Endothelial cell of umbilical vein (primary cell): ENCODE measurements at regions not wholly inside any gene's neighbourhood (a gene's known extent, or its start where the extent isn't known, plus 50 kb on each side); places are given as distances from the start of the nearest gene placed in this dataset.
A peak's percentile ranks its signal among the peaks of the same experiment; 100 is the strongest.

Experiments
- BruUV-seq: library from RNA; stranded (reverse); fragments of 400-500 nt; replicated peaks from 2 replicates; lab custom pipeline; 2021; lab: Mats Ljungman, UMichigan
- CTCF ChIA-PET: fragments of 300-600, 350-600 bp; sonication (Branson Sonifier 250); formaldehyde crosslinking; loops from one replicate; lab custom pipeline; 2021; ENCODE audit warnings: antibody characterized with exemption, inconsistent platforms; lab: Charles Lee
- POLR2A ChIA-PET: fragments of 300-600, 350-600 bp; sonication (Branson Sonifier 250); formaldehyde crosslinking; loops from one replicate; lab custom pipeline; 2021; ENCODE audit warnings: antibody characterized with exemption, inconsistent platforms; lab: Charles Lee
- DNase-seq: peaks from one replicate; pipeline ENCODE4 v3.0.0-alpha.2; 2011; ENCODE audit warnings: low read depth, low spot score
- FAIRE-seq: peaks from 2 replicates; lab custom pipeline; 2011; peaks lifted over from hg19 to GRCh38; lab: Jason Lieb, UNC
- H2AFZ ChIP-seq: 2 replicates; pipeline ENCODE4 v1.6.0; 2012; ENCODE audit warnings: low read depth, low read length, control low read depth, inconsistent platforms
- H3K27ac ChIP-seq: 2 replicates; pipeline ENCODE4 v1.5.1; 2011; ENCODE audit warnings: low read depth, mild to moderate bottlenecking, control low read depth, low read length, moderate library complexity; ENCODE audit not compliant: insufficient read depth
- H3K27me3 ChIP-seq, 2 experiments: 2 replicates each; pipeline versions ENCODE4 v1.6.0 to v1.6.1; 2011; ENCODE audit warnings: low read length in 2 of 2, mixed read lengths in 1 of 2; ENCODE audit not compliant: control insufficient read depth in 2 of 2, insufficient read depth in 2 of 2
- H3K36me3 ChIP-seq, 2 experiments: 2 replicates in 1 of 2; 3 replicates in 1 of 2; pipeline ENCODE4 v1.5.1; 2011; ENCODE audit warnings: low read length in 2 of 2, mild to moderate bottlenecking in 1 of 2, moderate library complexity in 1 of 2; ENCODE audit not compliant: control insufficient read depth in 2 of 2, insufficient read depth in 2 of 2; ENCODE audit errors: extremely low read depth in 1 of 2
- H3K4me1 ChIP-seq: 3 replicates; pipeline ENCODE4 v1.5.1; 2011; ENCODE audit warnings: mild to moderate bottlenecking, low read length; ENCODE audit not compliant: control insufficient read depth, insufficient read depth; ENCODE audit errors: extremely low read depth
- H3K4me2 ChIP-seq: 2 replicates; pipeline ENCODE4 v1.6.1; 2011; ENCODE audit warnings: low read length, control low read depth, mixed read lengths; ENCODE audit not compliant: insufficient read depth
- H3K4me3 ChIP-seq, 3 experiments: fragments of 200-600 bp in 1 of 3; sonication (generic), shearing (Covaris generic) in 1 of 3; replicated peaks in 1 of 3; 2 replicates each; pipeline ENCODE4 v1.5.1; 2011 to 2016; ENCODE audit warnings: control low read depth in 3 of 3, low read length in 3 of 3, mild to moderate bottlenecking in 2 of 3, inconsistent platforms in 1 of 3, low read depth in 1 of 3, moderate library complexity in 1 of 3; ENCODE audit not compliant: insufficient read depth in 1 of 3
- H3K79me2 ChIP-seq: 2 replicates; pipeline ENCODE4 v1.6.0; 2012; ENCODE audit warnings: low read length, inconsistent platforms; ENCODE audit not compliant: control insufficient read depth, insufficient read depth
- H3K9ac ChIP-seq: replicated peaks from 2 replicates; pipeline ENCODE3; 2011; ENCODE audit warnings: low read length, control low read depth; ENCODE audit not compliant: insufficient read depth; ENCODE audit errors: extremely low read depth
- H3K9me1 ChIP-seq: replicated peaks from 3 replicates; pipeline ENCODE4 v1.6.0; 2011; ENCODE audit warnings: mild to moderate bottlenecking, low read length; ENCODE audit not compliant: control insufficient read depth, insufficient read depth; ENCODE audit errors: extremely low read depth
- H3K9me3 ChIP-seq: replicated peaks from 2 replicates; pipeline ENCODE4 v1.5.1; 2012; ENCODE audit warnings: low read length, inconsistent platforms; ENCODE audit not compliant: control insufficient read depth, insufficient read depth
- H4K20me1 ChIP-seq: replicated peaks from 2 replicates; pipeline ENCODE3; 2011; ENCODE audit warnings: mild to moderate bottlenecking, low read length; ENCODE audit not compliant: control insufficient read depth, insufficient read depth; ENCODE audit errors: extremely low read depth
- EZH2 ChIP-seq: IDR thresholded peaks from 2 replicates; pipeline ENCODE4 v1.6.1; 2012; ENCODE audit warnings: borderline replicate concordance, low read depth, mild to moderate bottlenecking, moderate library complexity, low read length, inconsistent platforms; ENCODE audit not compliant: severe bottlenecking
- FOS ChIP-seq: IDR thresholded peaks from 2 replicates; pipeline ENCODE4 v1.6.1; 2011; ENCODE audit warnings: mild to moderate bottlenecking, low read length, moderate library complexity, borderline replicate concordance; ENCODE audit not compliant: insufficient read depth
- GATA2 ChIP-seq: IDR thresholded peaks from 2 replicates; pipeline ENCODE4 v1.7.0; 2011; ENCODE audit warnings: low read depth, mild to moderate bottlenecking, moderate library complexity, mixed read lengths, low read length; ENCODE audit not compliant: insufficient read length, insufficient read depth
- JUN ChIP-seq: IDR thresholded peaks from 2 replicates; pipeline ENCODE4 v1.6.1; 2011; ENCODE audit warnings: borderline replicate concordance, low read depth; ENCODE audit not compliant: insufficient read length, insufficient read depth
- MYC ChIP-seq: IDR thresholded peaks from one replicate; pipeline ENCODE4 v1.6.1; 2011; ENCODE audit warnings: mild to moderate bottlenecking, low read depth, low read length
- POLR2A ChIP-seq: IDR thresholded peaks from 2 replicates; pipeline ENCODE4 v1.6.1; 2012; ENCODE audit warnings: low read depth, mild to moderate bottlenecking, control low read depth, low read length
- POLR2AphosphoS5 ChIP-seq: IDR thresholded peaks from 2 replicates; pipeline ENCODE4 v1.6.1; 2012; ENCODE audit warnings: low read depth, mild to moderate bottlenecking, control low read depth, low read length, moderate library complexity; ENCODE audit not compliant: insufficient read depth
- dilution Hi-C: fragments of 300-500 bp; cut with MboI; formaldehyde crosslinking; loops from one replicate; pipeline ENCODE4 v1.15.0; 2019; ENCODE audit warnings: low sequenced_read_pairs; ENCODE audit not compliant: extremely low pct_ligation_motif_present
- intact Hi-C: fragments of 100-400 bp; cut with micrococcal nuclease; formaldehyde crosslinking; loops from one replicate; pipeline ENCODE4 v1.10.0; 2022
- TF ChIP-seq, protein P1 (sequence below): IDR thresholded peaks from 2 replicates; pipeline ENCODE4 v1.6.1; 2011; ENCODE audit not compliant: insufficient read depth, insufficient read length
- TF ChIP-seq, protein P2 (sequence below), 2 donors: IDR thresholded peaks; 1 replicate in 1 of 2; 2 replicates in 1 of 2; pipeline ENCODE4 v1.5.1; 2011; ENCODE audit warnings: low read length in 2 of 2, mild to moderate bottlenecking in 2 of 2, moderate library complexity in 2 of 2, control low read depth in 1 of 2, inconsistent platforms in 1 of 2, low read depth in 1 of 2; ENCODE audit not compliant: insufficient read depth in 1 of 2; ENCODE audit errors: extremely low read depth in 1 of 2

DNA sequence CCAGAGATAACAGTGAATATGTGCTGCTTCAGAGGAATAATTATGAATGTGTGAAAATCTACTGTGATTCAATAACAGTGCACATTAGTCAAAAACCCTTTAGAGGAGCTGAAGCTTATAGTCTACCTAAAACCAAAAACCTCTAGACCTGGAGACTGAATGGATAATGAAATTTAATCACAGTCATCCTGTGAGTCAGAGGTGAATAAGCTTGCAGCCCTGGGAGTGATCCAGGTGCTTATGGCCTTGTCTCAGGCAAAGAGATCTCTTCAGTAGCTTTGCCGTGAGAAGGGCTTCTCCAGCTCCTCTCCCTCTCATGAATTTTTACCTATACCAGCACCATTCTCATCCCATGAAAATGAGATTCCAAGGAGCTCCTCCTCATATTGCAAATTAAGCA, 81.3 kb upstream of the RGS4 start:
- no peak overlapping the region for H3K27ac ChIP-seq
- DNase-seq (peak; percentile 21), FAIRE-seq (peak; percentile 33)
- no peak overlapping the region for H3K4me2 ChIP-seq
- H3K36me3 ChIP-seq: no peaks in the 10 kb centered on the region
- H3K9me3 ChIP-seq: no peaks in the 10 kb centered on the region
- H3K4me3 ChIP-seq: no peak overlapping the region
- no peak overlapping the region for H3K9ac ChIP-seq
- H3K9me1 ChIP-seq: no peaks in the 10 kb centered on the region
- no TSS peak for BruUV-seq
- ChIA-PET CTCF (interaction anchor here (0.7 to 2.1 kb wide), 4 partner anchors 9 to 188 kb away, joined by 3 to 7 read pairs (median 6); partner anchors contain the start of gene RGS4), POLR2A (interaction anchor here (0.6 kb wide), 1 partner anchor 108 kb away, joined by 3 read pairs; no protein-coding TSS in a partner anchor)
- no peaks in the 10 kb centered on the region for H4K20me1 ChIP-seq
- H3K27me3 ChIP-seq: no peaks in the 10 kb centered on the region
- no peaks in the 10 kb centered on the region for H3K79me2 ChIP-seq
- TF ChIP-seq GATA2 (peak; percentile 43), FOS (peak; percentile 51)
- TF ChIP-seq, protein P1, sequence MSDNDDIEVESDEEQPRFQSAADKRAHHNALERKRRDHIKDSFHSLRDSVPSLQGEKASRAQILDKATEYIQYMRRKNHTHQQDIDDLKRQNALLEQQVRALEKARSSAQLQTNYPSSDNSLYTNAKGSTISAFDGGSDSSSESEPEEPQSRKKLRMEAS: no peak
- dilution Hi-C loops (no loop called here), intact Hi-C loops (no loop called here)
- no peak overlapping the region for H2AFZ ChIP-seq
- peaks cover 27% of the 10 kb centered on the region for H3K4me1 ChIP-seq

DNA sequence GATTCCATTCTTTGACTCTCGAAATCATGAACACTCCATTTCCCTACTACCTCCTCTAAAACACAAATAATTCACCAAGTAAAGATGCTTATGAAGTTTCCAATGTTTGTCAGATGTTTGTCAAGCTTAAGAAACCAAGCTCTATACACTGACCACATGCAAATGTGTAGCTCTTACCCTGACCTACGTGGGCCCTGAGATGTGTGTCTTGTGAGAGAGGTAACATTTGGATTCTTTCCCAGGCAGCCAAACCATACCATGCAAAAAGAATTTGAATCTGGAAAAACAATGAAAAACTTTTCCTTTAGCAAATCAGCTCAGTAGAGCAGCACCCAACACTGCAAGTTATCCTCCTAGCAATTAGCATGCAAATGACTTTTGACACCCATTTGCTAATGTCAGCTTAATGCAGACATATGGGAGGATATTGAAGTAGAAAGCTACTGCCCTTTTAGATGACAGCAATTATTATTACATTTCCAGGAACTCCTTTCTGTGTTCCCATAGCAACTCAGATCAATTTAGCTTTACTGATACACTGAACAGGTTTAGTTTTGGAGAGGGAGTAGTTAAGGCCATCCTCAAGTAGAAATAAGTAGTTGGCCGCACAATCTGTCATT, 83.2 kb upstream of the RGS4 start:
- dilution Hi-C loops (no loop called here), intact Hi-C loops (loop anchor here (2.0 kb wide), 2 partner anchors 49 to 107 kb away; no protein-coding TSS in a partner anchor)
- Histone ChIP-seq H3K27me3 (no peaks in the 10 kb centered on the region), H3K36me3 (no peaks in the 10 kb centered on the region), H3K4me1 (peaks cover 27% of the 10 kb centered on the region), H3K9me3 (no peaks in the 10 kb centered on the region), H2AFZ (no peak overlapping the region), H3K27ac (peak overlapping the region; percentile 75), H3K9ac (no peak overlapping the region), H3K4me2 (no peak overlapping the region), H3K79me2 (no peaks in the 10 kb centered on the region), H3K9me1 (no peaks in the 10 kb centered on the region), H4K20me1 (no peaks in the 10 kb centered on the region), H3K4me3 (no peak overlapping the region)
- DNase-seq (no peak), FAIRE-seq (no peak)
- TF ChIP-seq, protein P2, sequence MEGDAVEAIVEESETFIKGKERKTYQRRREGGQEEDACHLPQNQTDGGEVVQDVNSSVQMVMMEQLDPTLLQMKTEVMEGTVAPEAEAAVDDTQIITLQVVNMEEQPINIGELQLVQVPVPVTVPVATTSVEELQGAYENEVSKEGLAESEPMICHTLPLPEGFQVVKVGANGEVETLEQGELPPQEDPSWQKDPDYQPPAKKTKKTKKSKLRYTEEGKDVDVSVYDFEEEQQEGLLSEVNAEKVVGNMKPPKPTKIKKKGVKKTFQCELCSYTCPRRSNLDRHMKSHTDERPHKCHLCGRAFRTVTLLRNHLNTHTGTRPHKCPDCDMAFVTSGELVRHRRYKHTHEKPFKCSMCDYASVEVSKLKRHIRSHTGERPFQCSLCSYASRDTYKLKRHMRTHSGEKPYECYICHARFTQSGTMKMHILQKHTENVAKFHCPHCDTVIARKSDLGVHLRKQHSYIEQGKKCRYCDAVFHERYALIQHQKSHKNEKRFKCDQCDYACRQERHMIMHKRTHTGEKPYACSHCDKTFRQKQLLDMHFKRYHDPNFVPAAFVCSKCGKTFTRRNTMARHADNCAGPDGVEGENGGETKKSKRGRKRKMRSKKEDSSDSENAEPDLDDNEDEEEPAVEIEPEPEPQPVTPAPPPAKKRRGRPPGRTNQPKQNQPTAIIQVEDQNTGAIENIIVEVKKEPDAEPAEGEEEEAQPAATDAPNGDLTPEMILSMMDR (IDR thresholded peaks at IDR 0.05; ENCODE audit: extremely low read depth in 1 of 2, insufficient read depth in 1 of 2, low read depth in 1 of 2, low read length in 2 of 2): no peak
- TF ChIP-seq MYC (no peak), JUN (no peak), POLR2A (no peak), GATA2 (no peak), FOS (no peak), POLR2AphosphoS5 (no peak), EZH2 (no peak)
- TF ChIP-seq, protein P1: no peak
- POLR2A ChIA-PET: no interaction called here
- BruUV-seq: no TSS peak
- CTCF ChIA-PET: interaction anchor here (1.5 kb wide), 1 partner anchor 83 kb away, joined by 4 read pairs; the partner anchor contains the start of gene RGS4
